VCaP (cell line): ENCODE measurements at regions not wholly inside any gene's neighbourhood (a gene's known extent, or its start where the extent isn't known, plus 50 kb on each side); places are given as distances from the start of the nearest gene placed in this dataset.

Experiments
- H3K27ac ChIP-seq: fragments of 450-650 bp; 2 replicates; pipeline ENCODE4 v1.5.1; 2017
- CTCF ChIP-seq: fragments of 450-650 bp; conservative IDR thresholded peaks from 2 replicates; pipeline ENCODE4 v1.5.1; 2017; ENCODE audit warnings: mild to moderate bottlenecking, moderate library complexity

DNA sequence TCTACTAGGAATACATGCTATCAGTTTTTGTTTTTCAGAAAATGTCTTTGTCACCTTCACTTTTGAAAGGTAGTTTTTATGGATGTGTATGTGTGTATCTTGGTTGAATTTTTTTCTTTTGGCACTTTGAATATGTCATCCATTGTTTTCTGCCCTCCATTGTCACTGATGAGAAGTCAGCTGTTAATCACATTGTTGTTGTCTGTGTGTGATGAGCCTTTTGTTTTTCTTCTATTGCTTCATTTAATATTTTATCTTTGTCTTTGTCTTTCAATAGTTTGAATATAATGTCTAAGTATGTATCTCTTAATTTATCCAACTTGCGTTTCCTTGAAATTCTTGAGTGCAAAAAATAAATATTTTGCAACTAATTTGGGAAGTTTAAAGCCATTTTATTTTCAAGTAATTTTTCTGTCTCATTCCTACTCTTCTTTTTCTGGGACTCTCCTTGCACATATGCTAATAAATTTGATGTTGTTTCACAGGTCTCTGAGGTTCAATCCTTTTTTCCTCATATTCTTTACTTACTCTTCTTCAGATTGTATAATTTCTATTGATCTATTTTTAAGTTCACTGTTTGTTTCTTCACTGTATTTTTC, 546.9 kb upstream of the GHITM start:
- no peak for TF ChIP-seq CTCF
- H3K27ac ChIP-seq: no peak overlapping the region

- no peak overlapping the region for H3K27ac ChIP-seq
- no peak for TF ChIP-seq CTCF
These were observed 535.6 kb upstream of the GHITM start for GRCh38 chr10:83603708-83604107.

DNA sequence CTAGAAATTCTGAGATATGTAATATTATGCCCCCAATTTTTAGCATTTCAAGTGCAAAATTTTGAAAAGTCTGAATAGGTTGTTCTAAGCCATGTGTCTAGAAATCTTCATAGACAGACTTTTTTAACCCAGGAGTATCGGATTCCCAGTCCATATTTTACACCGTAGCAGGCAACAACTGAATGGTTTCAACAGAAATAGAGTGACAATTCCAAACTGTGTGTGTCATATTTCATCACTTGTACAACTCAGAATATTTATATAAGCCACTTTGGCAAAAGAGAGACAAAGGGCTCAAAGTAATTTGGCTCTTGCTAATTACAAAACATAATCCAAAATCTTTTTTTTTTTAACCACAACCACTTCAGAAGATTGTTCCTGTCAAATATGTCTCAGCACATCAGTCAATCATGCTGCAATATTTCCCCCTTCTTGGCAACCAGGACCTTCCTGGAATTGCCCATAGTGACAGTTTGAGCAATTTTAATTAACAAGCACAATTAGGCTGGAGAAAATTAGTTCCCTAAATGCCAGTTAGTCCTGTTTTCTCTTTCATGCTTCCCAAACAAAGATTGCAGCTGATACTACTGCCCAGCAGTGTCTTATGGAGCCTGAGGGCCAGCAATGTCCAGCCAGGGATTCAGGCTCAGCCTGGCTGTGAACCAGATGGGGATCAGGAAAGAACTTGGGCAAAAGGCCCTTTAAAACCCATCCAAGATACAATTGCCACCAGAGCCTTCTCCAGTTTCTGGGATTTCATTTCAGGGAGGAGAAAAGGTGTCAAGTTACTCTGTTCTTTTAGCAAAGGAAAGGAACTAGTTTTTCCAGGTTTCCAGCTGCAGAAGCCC, 533.3 kb upstream of the GHITM start:
- no peak for TF ChIP-seq CTCF
- no peak overlapping the region for H3K27ac ChIP-seq

- TF ChIP-seq CTCF: no peak; the same call in 1 of the 2 replicates
- H3K27ac ChIP-seq: no peak overlapping the region
These were observed 531.2 kb upstream of the GHITM start for GRCh38 chr10:83607959-83608745.

- no peak overlapping the region for H3K27ac ChIP-seq
- TF ChIP-seq CTCF: no peak
These were observed 527.3 kb upstream of the GHITM start for GRCh38 chr10:83612050-83612449.

- no peak overlapping the region for H3K27ac ChIP-seq
- no peak for TF ChIP-seq CTCF
These were observed 526.6 kb upstream of the GHITM start for GRCh38 chr10:83612746-83613145.

GRCh38 chr10:83617172-83617571, 522.1 kb upstream of the GHITM start:
- H3K27ac ChIP-seq: no peak overlapping the region
- no peak for TF ChIP-seq CTCF
